GM12892 (cell line): ENCODE measurements at regions not wholly inside any gene's neighbourhood (a gene's known extent, or its start where the extent isn't known, plus 50 kb on each side); places are given as distances from the start of the nearest gene placed in this dataset.

Experiments used
- DNase-seq: peaks from one replicate; pipeline ENCODE4 v3.0.0; 2011; ENCODE audit not compliant: insufficient read length
- FAIRE-seq: peaks from 2 replicates; lab custom pipeline; 2011; peaks lifted over from hg19 to GRCh38; lab: Jason Lieb, UNC
- POLR2A ChIP-seq: IDR thresholded peaks from 2 replicates; pipeline ENCODE4 v1.6.1; 2011; ENCODE audit warnings: low read depth, low read length, control low read depth
- POLR2AphosphoS5 ChIP-seq: IDR thresholded peaks from 2 replicates; pipeline ENCODE4 v1.6.1; 2011; ENCODE audit warnings: low read depth, low read length, control low read depth
- TAF1 ChIP-seq: IDR thresholded peaks from 2 replicates; pipeline ENCODE4 v1.6.1; 2011; ENCODE audit warnings: low read depth, mild to moderate bottlenecking, control low read depth, low read length, borderline replicate concordance

DNA sequence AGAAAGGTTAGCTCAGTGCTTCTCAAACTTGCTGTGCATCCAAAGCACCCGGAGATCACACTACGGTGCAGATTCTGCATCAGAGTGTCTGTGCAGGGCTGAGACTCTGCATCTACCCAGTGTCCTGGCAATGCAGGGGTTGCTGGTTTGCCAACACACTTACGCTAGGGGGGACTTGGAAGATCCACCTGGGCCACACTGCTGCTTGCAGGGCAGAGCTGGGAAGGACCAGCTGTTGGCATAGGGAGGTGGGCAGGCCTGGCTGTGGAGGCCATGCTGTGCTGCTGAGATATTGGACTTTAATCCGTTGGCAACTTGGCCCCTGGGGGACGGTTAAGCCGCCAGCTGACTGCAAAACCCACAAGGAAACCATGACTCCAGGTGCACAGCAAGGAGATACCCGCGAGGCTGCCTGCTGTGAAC lies 397.6 kb upstream of the HS6ST1 start:
- FAIRE-seq (no peak), DNase-seq (no peak)
- TF ChIP-seq TAF1 = no peak
- no peak for TF ChIP-seq POLR2AphosphoS5
- no peak for TF ChIP-seq POLR2A

GRCh38 chr2:128717758-128718710 lies 399.4 kb upstream of the HS6ST1 start:
- no peak for FAIRE-seq
- TF ChIP-seq POLR2AphosphoS5 (no peak), TAF1 (no peak), POLR2A (no peak)

DNA sequence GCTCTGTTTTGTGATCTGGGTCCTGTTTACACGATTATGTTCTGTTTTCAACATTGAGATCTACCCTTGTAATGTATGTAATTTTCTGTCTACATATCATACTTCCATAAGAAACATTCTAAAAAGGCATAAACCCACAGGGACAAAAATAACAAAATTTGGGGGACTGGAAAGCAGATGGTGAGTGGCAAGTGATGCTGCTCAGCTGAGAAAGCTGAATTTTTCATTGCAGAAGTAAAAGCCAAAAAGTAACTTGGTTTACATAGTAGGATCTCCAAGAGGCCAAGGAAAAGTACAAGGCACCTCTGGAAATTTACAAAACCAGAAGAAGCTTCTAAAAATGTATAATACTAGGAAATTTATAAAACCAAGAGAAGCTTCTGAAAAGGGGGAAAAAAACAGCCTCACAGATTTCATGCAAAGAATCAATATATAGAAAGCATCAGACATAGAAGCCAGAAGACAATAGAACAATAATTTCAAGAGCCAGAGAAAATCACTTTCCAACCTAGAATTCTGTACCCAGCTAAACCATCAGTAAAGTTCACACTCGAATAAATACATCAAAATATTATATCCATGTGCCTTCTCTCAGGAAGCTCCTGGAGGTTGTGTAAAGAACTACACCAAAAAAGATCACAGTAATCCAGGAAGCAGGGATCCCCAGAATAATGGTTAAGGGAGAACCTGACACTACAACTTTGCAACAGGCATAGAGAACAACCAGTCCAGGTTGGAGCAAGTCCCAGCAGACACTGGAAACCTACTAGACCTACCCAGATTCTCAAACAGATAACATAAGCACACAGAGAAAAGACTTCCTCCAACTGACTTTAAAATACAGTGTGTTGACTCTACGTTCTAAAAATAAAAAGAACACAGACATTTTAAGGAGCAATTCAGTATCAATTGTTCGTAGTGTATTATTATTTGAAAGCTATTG lies 401.7 kb upstream of the HS6ST1 start:
- TF ChIP-seq TAF1 (no peak), POLR2AphosphoS5 (no peak), POLR2A (no peak)
- FAIRE-seq (no peak), DNase-seq (no peak)

More at GRCh38 chr2:128717758-128718710, 399.4 kb upstream of the HS6ST1 start:
- no peak for DNase-seq

GRCh38 chr2:128721096-128721495 lies 402.4 kb upstream of the HS6ST1 start:
- TF ChIP-seq POLR2AphosphoS5 = no peak
- no peak for TF ChIP-seq POLR2A
- no peak for TF ChIP-seq TAF1
- DNase-seq (no peak), FAIRE-seq (no peak)

DNA sequence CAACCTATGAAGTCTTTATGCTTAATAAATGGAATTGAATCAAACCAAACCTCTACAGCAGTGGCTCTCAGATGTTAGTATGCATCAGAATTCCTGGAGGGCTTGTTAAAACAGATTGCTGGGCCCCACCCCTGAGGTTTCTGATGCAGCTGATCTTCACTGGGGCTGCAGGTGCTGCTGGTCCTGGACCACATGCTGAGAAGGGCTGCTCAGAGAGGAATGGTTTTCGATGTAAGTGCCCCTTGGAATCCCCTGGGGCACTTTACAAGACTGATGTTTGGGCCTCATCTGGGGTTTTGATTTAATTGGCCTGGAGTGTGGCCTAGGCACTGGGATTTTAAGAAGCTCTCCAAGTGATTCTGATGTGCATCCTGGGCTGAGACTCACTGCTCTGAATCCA lies 403.8 kb upstream of the HS6ST1 start:
- FAIRE-seq = no peak
- TF ChIP-seq POLR2A (no peak), POLR2AphosphoS5 (no peak), TAF1 (no peak)
- no peak for DNase-seq

GRCh38 chr2:128724547-128724946 lies 405.9 kb upstream of the HS6ST1 start:
- no peak for FAIRE-seq
- DNase-seq = no peak
- TF ChIP-seq POLR2A (no peak), POLR2AphosphoS5 (no peak), TAF1 (no peak)

DNA sequence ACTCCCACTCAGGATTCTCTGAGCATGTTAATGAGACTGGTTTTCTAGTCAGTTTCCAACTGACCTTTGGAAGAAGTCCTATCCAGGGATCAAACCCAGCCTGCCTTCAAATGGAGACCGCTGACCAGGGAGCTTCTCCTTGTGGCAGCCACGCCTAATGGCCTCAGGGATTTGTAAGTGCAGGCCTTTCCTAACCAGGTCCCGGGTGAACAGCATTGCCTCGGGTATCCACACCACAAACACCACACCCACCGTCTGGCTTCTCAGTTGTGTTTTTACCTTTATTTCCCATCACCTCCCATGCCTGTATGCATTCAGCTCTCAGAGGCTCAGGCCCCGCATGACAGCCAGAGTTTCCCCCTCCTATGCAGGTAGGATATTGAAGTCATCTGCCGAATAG lies 406.3 kb upstream of the HS6ST1 start:
- no peak for TF ChIP-seq POLR2AphosphoS5
- TF ChIP-seq TAF1 = no peak
- FAIRE-seq (no peak), DNase-seq (no peak)

DNA sequence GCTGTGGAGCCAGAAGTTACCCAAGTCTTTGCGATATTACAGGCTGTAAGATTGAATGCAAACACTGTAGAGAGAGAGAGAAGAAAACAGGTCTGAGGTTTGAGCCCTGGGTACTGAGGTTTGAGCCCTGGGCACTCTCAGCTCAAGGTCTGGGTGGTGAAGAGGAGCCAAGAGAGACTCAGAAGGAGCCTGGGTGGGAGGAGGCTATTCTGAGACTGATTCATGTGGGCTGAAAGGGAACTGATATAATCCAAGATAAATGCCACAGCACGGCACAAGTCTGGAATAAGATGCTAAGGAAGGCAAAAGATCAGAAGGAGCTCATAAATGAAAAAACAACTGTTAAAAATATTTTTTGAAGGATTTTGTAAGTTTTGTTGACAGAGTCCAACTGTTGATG lies 407.6 kb upstream of the HS6ST1 start:
- FAIRE-seq = no peak

DNA sequence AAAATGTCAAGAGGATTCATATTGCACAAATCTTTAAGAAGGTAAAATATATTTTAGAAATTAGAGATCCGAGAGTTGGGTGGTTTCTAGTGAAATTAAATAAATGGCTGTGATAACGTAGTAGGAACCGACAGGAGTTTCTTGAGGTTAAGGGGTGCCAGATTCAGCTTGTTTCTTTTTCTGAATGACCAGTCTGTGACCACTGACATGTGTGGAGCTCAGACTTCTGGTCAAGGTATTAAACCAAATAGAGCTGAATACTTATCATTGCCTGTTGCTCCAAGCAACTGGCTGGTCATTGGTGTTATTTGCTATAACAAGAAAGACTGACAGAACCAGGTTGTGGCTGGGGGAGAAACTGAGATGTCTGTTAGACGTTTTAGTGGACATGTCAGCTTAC lies 408.2 kb upstream of the HS6ST1 start:
- no peak for DNase-seq
- no peak for TF ChIP-seq POLR2AphosphoS5
- no peak for TF ChIP-seq TAF1
- TF ChIP-seq POLR2A = no peak
- no peak for FAIRE-seq

More for the DNA sequence above, 407.6 kb upstream of the HS6ST1 start:
- TF ChIP-seq POLR2A = no peak
- no peak for TF ChIP-seq POLR2AphosphoS5
- TF ChIP-seq TAF1 = no peak
- DNase-seq = no peak

- FAIRE-seq = no peak
- DNase-seq = no peak
- no peak for TF ChIP-seq TAF1
- TF ChIP-seq POLR2A = no peak
- TF ChIP-seq POLR2AphosphoS5 = no peak
Observed at GRCh38 chr2:128727404-128727803, 408.7 kb upstream of the HS6ST1 start.

DNA sequence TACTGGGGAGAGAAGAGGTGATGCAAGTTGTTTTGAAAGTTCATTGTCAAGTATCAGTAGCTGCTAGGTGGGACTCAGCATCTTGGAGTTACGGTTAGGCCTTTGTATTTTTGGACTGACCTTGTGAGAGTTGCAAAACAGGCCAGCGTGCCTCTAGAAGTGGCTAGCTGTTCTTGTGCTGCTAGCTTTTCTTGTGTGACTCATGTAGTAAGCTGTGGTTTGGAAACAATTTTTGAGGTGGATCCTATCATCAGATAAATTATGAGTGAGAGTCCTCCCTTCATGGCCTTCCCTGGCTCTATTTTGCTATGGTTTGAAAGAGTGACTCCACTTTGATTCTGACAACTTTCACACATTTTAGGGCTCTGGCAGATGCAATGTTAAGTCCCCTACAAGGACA lies 409.2 kb upstream of the HS6ST1 start:
- peak; percentile 42 for FAIRE-seq
- no peak for DNase-seq
- TF ChIP-seq TAF1 (no peak), POLR2AphosphoS5 (no peak), POLR2A (no peak)

DNA sequence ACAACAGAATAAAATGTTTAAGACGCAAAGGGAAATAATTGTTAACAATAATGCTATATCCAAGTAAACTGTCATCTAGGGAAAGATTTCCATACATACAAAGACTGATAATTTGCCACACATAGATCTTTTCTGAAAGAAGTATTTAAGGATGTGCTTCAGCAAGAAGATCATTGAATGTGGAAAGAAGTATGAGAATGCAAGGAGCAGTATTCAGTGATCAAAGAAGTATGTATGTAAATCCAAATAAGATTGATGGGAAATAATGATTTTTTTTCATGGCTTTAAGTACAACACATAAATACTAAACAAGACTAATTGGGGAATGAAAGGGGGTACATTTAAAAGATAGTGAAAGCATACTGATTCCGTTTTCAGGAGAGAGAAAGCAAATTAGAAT lies 410.4 kb upstream of the HS6ST1 start:
- DNase-seq (no peak), FAIRE-seq (no peak)
- no peak for TF ChIP-seq POLR2A
- TF ChIP-seq TAF1 = no peak

GRCh38 chr2:128731994-128732650 lies 413.5 kb upstream of the HS6ST1 start:
- no peak for TF ChIP-seq POLR2AphosphoS5
- TF ChIP-seq TAF1 = no peak
- TF ChIP-seq POLR2A = no peak
- FAIRE-seq (no peak), DNase-seq (no peak)
